DOHH2 (cell line): ENCODE measurements at regions not wholly inside any gene's neighbourhood (a gene's known extent, or its start where the extent isn't known, plus 50 kb on each side); places are given as distances from the start of the nearest gene placed in this dataset.

ENCODE experiments used
- H3F3A ChIP-seq: fragments of 200-600 bp; sonication (generic), shearing (Covaris generic); 2 replicates; pipeline ENCODE4 v1.6.0; 2016; ENCODE audit warnings: antibody characterized with exemption, mild to moderate bottlenecking; ENCODE audit not compliant: control insufficient read depth, insufficient read depth
- H3K27ac ChIP-seq: fragments of 200-600 bp; sonication (generic); 2 replicates; pipeline ENCODE4 v1.5.1; 2014; ENCODE audit warnings: low read depth, mild to moderate bottlenecking, low read length, moderate library complexity
- H3K27me3 ChIP-seq: fragments of 200-600 bp; sonication (generic); 2 replicates; pipeline ENCODE4 v1.6.1; 2014; ENCODE audit warnings: mild to moderate bottlenecking, low read length, mixed read lengths; ENCODE audit not compliant: control insufficient read depth
- H3K36me3 ChIP-seq: fragments of 200-600 bp; sonication (generic); 2 replicates; pipeline ENCODE4 v1.6.1; 2014; ENCODE audit warnings: mild to moderate bottlenecking, low read length, moderate library complexity, mixed read lengths; ENCODE audit not compliant: control insufficient read depth
- H3K4me1 ChIP-seq: fragments of 200-600 bp; sonication (generic); 2 replicates; pipeline ENCODE4 v1.6.1; 2014; ENCODE audit warnings: mild to moderate bottlenecking, low read length, mixed read lengths; ENCODE audit not compliant: control insufficient read depth
- H3K4me2 ChIP-seq: fragments of 200-600 bp; sonication (generic); 2 replicates; pipeline ENCODE4 v1.6.0; 2014; ENCODE audit warnings: mild to moderate bottlenecking, low read length, moderate library complexity
- H3K4me3 ChIP-seq: fragments of 200-600 bp; sonication (generic); 2 replicates; pipeline ENCODE4 v1.5.1; 2014; ENCODE audit warnings: mild to moderate bottlenecking, low read length, mixed read lengths
- H3K79me2 ChIP-seq: fragments of 200-600 bp; sonication (generic); 2 replicates; pipeline ENCODE4 v1.6.1; 2014; ENCODE audit warnings: mild to moderate bottlenecking, low read length, mixed read lengths; ENCODE audit not compliant: control insufficient read depth
- H3K9me2 ChIP-seq: fragments of 200-600 bp; sonication (generic); replicated peaks from 2 replicates; pipeline ENCODE4 v1.6.1; 2014; ENCODE audit warnings: mild to moderate bottlenecking, low read length, mixed read lengths; ENCODE audit not compliant: control insufficient read depth
- H3K9me3 ChIP-seq: fragments of 200-600 bp; sonication (generic); 2 replicates; pipeline ENCODE4 v1.6.1; 2014; ENCODE audit warnings: antibody characterized with exemption, low read length, mixed read lengths; ENCODE audit not compliant: control insufficient read depth, insufficient read depth
- H4K20me1 ChIP-seq: fragments of 200-600 bp; sonication (generic); 2 replicates; pipeline ENCODE4 v1.6.0; 2014; ENCODE audit warnings: low read depth, mild to moderate bottlenecking, antibody characterized with exemption, low read length, moderate library complexity; ENCODE audit not compliant: control insufficient read depth, insufficient read depth
- CTCF ChIP-seq: fragments of 200-600 bp; sonication (generic); IDR thresholded peaks from one replicate; pipeline ENCODE4 v1.5.1; 2014; ENCODE audit warnings: antibody characterized with exemption, mild to moderate bottlenecking, low read depth, low read length; ENCODE audit not compliant: poor library complexity, severe bottlenecking
- EZH2phosphoT487 ChIP-seq: fragments of 200-600 bp; sonication (generic); IDR thresholded peaks from 2 replicates; pipeline ENCODE4 v1.6.1; 2017; ENCODE audit warnings: borderline replicate concordance, mild to moderate bottlenecking, antibody characterized with exemption, low read length, moderate library complexity, mixed read lengths

GRCh38 chr13:33520468-33520839 lies 234.9 kb upstream of the STARD13 start:
- H3K36me3 ChIP-seq = no peaks in the 10 kb centered on the region
- H3K4me1 ChIP-seq = no peaks in the 10 kb centered on the region
- no peaks in the 10 kb centered on the region for H4K20me1 ChIP-seq
- H3K27ac ChIP-seq = no peak overlapping the region
- H3F3A ChIP-seq = no peaks in the 10 kb centered on the region
- no peaks in the 10 kb centered on the region for H3K27me3 ChIP-seq
- no peak overlapping the region for H3K4me2 ChIP-seq
- TF ChIP-seq EZH2phosphoT487 = no peak
- TF ChIP-seq CTCF = no peak
- no peak overlapping the region for H3K4me3 ChIP-seq
- no peaks in the 10 kb centered on the region for H3K9me3 ChIP-seq
- H3K9me2 ChIP-seq = no peaks in the 10 kb centered on the region
- H3K79me2 ChIP-seq = no peaks in the 10 kb centered on the region

- Histone ChIP-seq H3K4me3 (no peak overlapping the region), H3K9me3 (no peaks in the 10 kb centered on the region), H3K4me1 (peaks cover 6% of the 10 kb centered on the region), H3K4me2 (no peak overlapping the region), H4K20me1 (no peaks in the 10 kb centered on the region), H3K27me3 (no peaks in the 10 kb centered on the region), H3K9me2 (no peaks in the 10 kb centered on the region), H3K27ac (no peak overlapping the region), H3K36me3 (no peaks in the 10 kb centered on the region), H3F3A (no peaks in the 10 kb centered on the region), H3K79me2 (no peaks in the 10 kb centered on the region)
- TF ChIP-seq EZH2phosphoT487 (no peak), CTCF (no peak)
Observed at GRCh38 chr13:33524086-33524485, 238.5 kb upstream of the STARD13 start.

DNA sequence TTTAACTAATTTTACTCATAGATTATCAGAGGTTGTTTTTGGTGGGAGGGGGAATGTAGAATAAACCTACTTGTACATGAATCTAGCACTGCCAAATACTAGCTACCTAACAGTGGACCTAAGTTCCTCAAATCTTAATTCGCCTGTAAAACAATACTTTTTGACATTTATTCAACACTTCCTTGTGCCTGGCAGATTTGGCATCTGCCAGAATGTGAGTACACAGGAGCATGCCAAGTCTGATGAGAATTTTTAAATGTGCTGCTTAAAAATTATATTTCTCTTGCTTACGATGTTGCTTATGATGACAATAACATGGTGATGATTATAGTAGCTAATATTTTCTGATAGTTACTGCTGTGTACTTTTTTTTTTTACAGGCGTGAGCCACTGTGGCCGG lies 240.2 kb upstream of the STARD13 start:
- peaks cover 6% of the 10 kb centered on the region for H3K4me1 ChIP-seq
- no peaks in the 10 kb centered on the region for H3K9me2 ChIP-seq
- no peak overlapping the region for H3K4me2 ChIP-seq
- TF ChIP-seq CTCF = no peak
- no peak overlapping the region for H3K4me3 ChIP-seq
- no peaks in the 10 kb centered on the region for H3K79me2 ChIP-seq
- no peaks in the 10 kb centered on the region for H3K27me3 ChIP-seq
- no peaks in the 10 kb centered on the region for H3K36me3 ChIP-seq
- H4K20me1 ChIP-seq = no peaks in the 10 kb centered on the region
- no peaks in the 10 kb centered on the region for H3K9me3 ChIP-seq
- no peaks in the 10 kb centered on the region for H3F3A ChIP-seq
- H3K27ac ChIP-seq = no peak overlapping the region

- Histone ChIP-seq H3K9me3 (no peaks in the 10 kb centered on the region), H4K20me1 (no peaks in the 10 kb centered on the region), H3K36me3 (no peaks in the 10 kb centered on the region), H3K27ac (no peak overlapping the region), H3K4me3 (no peak overlapping the region), H3K27me3 (no peaks in the 10 kb centered on the region), H3K9me2 (no peaks in the 10 kb centered on the region), H3K4me1 (peaks cover 6% of the 10 kb centered on the region), H3K4me2 (no peak overlapping the region), H3F3A (no peaks in the 10 kb centered on the region), H3K79me2 (no peaks in the 10 kb centered on the region)
- TF ChIP-seq EZH2phosphoT487 = no peak
- TF ChIP-seq CTCF = no peak
Observed at GRCh38 chr13:33526718-33527117, 241.2 kb upstream of the STARD13 start.
